Right atrium auricular region (tissue), 2 donors: ENCODE measurements at regions not wholly inside any gene's neighbourhood (a gene's known extent, or its start where the extent isn't known, plus 50 kb on each side); places are given as distances from the start of the nearest gene placed in this dataset.

Experiments
- DNase-seq: peaks from one replicate; pipeline ENCODE4 v3.0.0-alpha.2; 2019; ENCODE audit warnings: low spot score
- H3K27ac ChIP-seq, 2 donors: fragments of 200-600 bp; sonication (generic); 1 replicate in 1 of 2; 2 replicates in 1 of 2; pipeline ENCODE4 v1.5.1; 2016 to 2019
- H3K27me3 ChIP-seq, 2 donors: fragments of 200-600 bp; sonication (generic); one replicate each; pipeline versions ENCODE4 v1.5.1 to v1.6.0; 2017 to 2019
- H3K36me3 ChIP-seq: fragments of 200-600 bp; sonication (generic); one replicate; pipeline ENCODE4 v1.5.1; 2016
- H3K4me1 ChIP-seq, 2 donors: fragments of 200-600 bp; sonication (generic); one replicate each; pipeline versions ENCODE4 v1.5.1 to v1.6.0; 2017 to 2019
- H3K4me3 ChIP-seq, 2 donors: fragments of 200-600 bp; sonication (generic); 1 replicate in 1 of 2; 2 replicates in 1 of 2; pipeline ENCODE4 v1.5.1; 2017 to 2019; ENCODE audit warnings: mild to moderate bottlenecking in 1 of 2, moderate library complexity in 1 of 2
- H3K9me3 ChIP-seq, 2 donors: fragments of 200-600 bp; sonication (generic); one replicate each; pipeline ENCODE4 v1.5.1; 2019
- TF ChIP-seq, protein P1 (sequence below), 2 donors: fragments of 200-600 bp; sonication (generic); IDR thresholded peaks; one replicate each; pipeline ENCODE4 v1.5.1; 2019; ENCODE audit warnings: antibody characterized with exemption in 2 of 2

DNA sequence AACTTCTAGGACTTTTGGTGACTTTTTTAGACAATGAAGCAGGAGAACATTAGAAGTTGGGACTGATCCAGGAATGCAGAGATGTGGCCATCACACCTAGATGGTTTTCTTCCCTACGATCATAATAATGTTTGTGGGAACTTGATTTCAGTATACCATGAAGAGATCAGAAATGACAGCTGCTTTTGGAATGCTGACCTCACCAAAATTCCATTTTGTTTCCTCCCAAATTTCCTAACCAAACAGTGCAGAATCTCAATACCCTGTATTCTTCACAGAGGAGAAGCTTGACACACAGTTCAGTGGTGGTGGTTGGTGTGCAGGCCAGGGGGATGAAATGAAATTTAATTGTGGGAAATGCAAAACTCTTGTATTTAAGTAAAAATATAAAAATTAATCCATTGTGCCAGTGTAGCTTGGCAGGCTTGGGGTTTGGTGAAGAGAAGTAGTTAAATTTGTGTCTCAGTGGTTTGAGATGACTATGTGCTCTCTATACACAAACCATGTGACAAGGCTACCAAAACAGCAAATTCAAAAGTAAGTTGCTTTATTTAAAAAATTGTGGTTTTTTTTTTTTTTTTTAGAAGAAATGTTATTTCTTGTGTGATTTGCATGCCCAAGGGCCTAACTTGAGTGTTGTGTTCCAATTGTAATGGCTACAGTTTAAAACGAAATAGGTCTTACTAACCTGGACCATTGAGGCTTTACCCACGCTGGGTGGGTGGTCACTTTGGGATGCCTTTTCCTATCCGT is 252.4 kb downstream of the LPIN1 start:
- H3K4me3 ChIP-seq = no peak overlapping the region
- TF ChIP-seq, protein P1, sequence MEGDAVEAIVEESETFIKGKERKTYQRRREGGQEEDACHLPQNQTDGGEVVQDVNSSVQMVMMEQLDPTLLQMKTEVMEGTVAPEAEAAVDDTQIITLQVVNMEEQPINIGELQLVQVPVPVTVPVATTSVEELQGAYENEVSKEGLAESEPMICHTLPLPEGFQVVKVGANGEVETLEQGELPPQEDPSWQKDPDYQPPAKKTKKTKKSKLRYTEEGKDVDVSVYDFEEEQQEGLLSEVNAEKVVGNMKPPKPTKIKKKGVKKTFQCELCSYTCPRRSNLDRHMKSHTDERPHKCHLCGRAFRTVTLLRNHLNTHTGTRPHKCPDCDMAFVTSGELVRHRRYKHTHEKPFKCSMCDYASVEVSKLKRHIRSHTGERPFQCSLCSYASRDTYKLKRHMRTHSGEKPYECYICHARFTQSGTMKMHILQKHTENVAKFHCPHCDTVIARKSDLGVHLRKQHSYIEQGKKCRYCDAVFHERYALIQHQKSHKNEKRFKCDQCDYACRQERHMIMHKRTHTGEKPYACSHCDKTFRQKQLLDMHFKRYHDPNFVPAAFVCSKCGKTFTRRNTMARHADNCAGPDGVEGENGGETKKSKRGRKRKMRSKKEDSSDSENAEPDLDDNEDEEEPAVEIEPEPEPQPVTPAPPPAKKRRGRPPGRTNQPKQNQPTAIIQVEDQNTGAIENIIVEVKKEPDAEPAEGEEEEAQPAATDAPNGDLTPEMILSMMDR (IDR thresholded peaks at IDR 0.05) = no peak
- H3K4me1 ChIP-seq = no peaks in the 10 kb centered on the region
- H3K27me3 ChIP-seq = no peaks in the 10 kb centered on the region
- no peak overlapping the region for H3K27ac ChIP-seq
- peaks cover 0 to 9% of the 10 kb centered on the region in 2 donors for H3K9me3 ChIP-seq
- no peak for DNase-seq
- H3K36me3 ChIP-seq = no peaks in the 10 kb centered on the region

DNA sequence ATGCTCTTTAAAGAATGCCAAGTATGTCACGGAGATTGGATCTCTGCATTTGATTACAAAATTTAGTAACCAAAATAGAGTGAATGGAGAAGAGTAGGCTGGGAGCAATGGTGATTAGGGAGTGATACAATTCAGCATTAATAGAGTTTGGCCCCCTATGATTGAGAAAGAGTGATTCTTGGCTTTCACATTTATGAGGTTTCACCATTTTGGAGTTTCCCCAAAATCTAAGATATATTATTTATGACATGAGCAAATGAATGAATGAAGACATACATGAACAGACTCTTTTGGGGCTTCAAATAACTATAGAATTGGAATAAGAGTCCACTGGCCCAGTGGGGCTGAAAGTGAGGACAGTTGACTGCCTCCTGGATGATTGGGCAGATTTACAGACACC is 255.2 kb downstream of the LPIN1 start:
- no peak for DNase-seq
- TF ChIP-seq, protein P1 (IDR thresholded peaks at IDR 0.05) = no peak
- Histone ChIP-seq H3K9me3 (no peaks in the 10 kb centered on the region), H3K36me3 (no peaks in the 10 kb centered on the region), H3K27ac (no peak overlapping the region), H3K4me1 (no peaks in the 10 kb centered on the region), H3K27me3 (no peaks in the 10 kb centered on the region), H3K4me3 (no peak overlapping the region)

- Histone ChIP-seq H3K27me3 (no peaks in the 10 kb centered on the region), H3K27ac (no peak overlapping the region), H3K4me1 (no peaks in the 10 kb centered on the region), H3K4me3 (no peak overlapping the region), H3K9me3 (no peaks in the 10 kb centered on the region), H3K36me3 (no peaks in the 10 kb centered on the region)
- TF ChIP-seq, protein P1 (IDR thresholded peaks at IDR 0.05) = no peak
- no peak for DNase-seq
These were observed 255.8 kb downstream of the LPIN1 start for GRCh38 chr2:12002215-12002614.

DNA sequence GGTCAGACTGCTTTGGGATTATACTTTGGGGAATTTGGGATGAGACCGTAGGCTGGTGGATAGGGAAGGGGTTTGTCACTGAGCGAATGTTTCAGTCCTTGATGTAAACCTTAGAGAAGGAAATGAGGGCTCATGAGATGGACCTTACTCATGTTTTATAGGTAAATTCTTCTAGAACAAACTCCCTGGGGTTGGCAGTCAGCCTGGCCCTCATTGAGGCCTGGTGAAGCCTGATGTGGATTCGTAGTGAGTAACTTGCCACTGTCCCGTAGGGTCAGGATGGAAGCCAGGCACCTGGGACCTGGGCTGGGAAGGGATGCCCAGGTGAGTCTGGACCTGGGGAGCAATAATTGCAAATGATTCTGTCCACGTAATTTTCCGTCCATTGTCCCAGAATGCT is 258.3 kb downstream of the LPIN1 start:
- Histone ChIP-seq H3K36me3 (no peaks in the 10 kb centered on the region), H3K4me1 (no peaks in the 10 kb centered on the region), H3K9me3 (no peaks in the 10 kb centered on the region), H3K27ac (no peak overlapping the region), H3K4me3 (no peak overlapping the region), H3K27me3 (no peaks in the 10 kb centered on the region)
- DNase-seq = no peak
- TF ChIP-seq, protein P1 (IDR thresholded peaks at IDR 0.05) = no peak

DNA sequence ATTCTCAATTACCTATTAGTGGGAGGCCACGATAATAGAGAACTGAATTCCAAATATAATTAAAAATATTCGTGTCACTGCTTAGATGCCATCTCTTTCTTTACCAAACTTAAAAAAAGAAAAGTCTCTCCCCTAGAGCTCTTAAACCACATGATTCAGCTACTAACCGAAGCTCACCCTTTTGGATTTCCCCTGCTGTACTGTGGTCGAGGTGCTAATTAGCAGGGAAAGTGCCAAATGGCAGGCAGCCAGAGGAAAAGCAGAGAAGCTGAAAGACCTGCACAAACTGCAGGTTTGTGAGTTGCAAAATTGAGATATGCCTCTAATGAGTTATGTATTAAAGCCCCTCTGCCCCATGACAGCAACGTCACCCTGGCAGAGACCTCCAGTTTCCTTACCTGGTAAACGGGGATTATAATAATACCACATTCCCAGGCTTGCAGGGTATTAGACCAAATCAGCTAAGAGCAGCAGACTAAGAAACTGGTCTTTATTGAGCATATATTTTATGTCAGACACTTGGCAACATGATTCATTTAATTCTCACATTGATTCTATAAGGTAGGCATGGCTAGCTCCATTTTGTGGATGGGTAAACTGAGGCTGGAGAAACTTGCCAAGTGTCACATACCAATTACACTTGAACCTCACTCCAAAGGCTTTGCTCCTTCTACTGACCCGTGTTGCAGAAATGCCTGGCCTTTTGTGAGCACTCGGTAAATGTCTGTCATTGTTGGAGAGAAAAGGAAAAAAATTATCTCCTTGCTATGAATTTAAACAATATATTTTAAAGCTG is 259.7 kb downstream of the LPIN1 start:
- no peaks in the 10 kb centered on the region for H3K27me3 ChIP-seq
- no peak for DNase-seq
- no peak overlapping the region for H3K4me3 ChIP-seq

More for the DNA sequence above, 259.7 kb downstream of the LPIN1 start:
- no peaks in the 10 kb centered on the region for H3K36me3 ChIP-seq
- no peak overlapping the region for H3K27ac ChIP-seq
- H3K9me3 ChIP-seq = no peaks in the 10 kb centered on the region
- TF ChIP-seq, protein P1 (IDR thresholded peaks at IDR 0.05) = no peak
- no peaks in the 10 kb centered on the region for H3K4me1 ChIP-seq
